MM.1S (cell line): ENCODE measurements at regions not wholly inside any gene's neighbourhood (a gene's known extent, or its start where the extent isn't known, plus 50 kb on each side); places are given as distances from the start of the nearest gene placed in this dataset.

Source experiments
- DNase-seq: peaks from one replicate; pipeline ENCODE4 v3.0.0-alpha.2; 2015
- H2AFZ ChIP-seq: fragments of 300-600 bp; sonication (generic); 2 replicates; pipeline ENCODE4 v1.6.0; 2016; ENCODE audit warnings: antibody characterized with exemption, low read length
- H3F3A ChIP-seq: fragments of 300-600 bp; sonication (generic); 2 replicates; pipeline ENCODE4 v1.6.1; 2016; ENCODE audit warnings: mild to moderate bottlenecking, antibody characterized with exemption, low read length, moderate library complexity, mixed read lengths; ENCODE audit not compliant: insufficient read depth
- H3K27ac ChIP-seq: fragments of 300-600 bp; sonication (generic); 2 replicates; pipeline ENCODE4 v1.5.1; 2016; ENCODE audit warnings: mild to moderate bottlenecking, low read length
- H3K27me3 ChIP-seq: fragments of 300-600 bp; sonication (generic); replicated peaks from 2 replicates; pipeline ENCODE4 v1.6.0; 2016; ENCODE audit warnings: low read length; ENCODE audit not compliant: insufficient read depth
- H3K36me3 ChIP-seq: fragments of 300-600 bp; sonication (generic); replicated peaks from 2 replicates; pipeline ENCODE4 v1.6.1; 2016; ENCODE audit warnings: mild to moderate bottlenecking, low read length, mixed read lengths; ENCODE audit not compliant: insufficient read depth
- H3K4me1 ChIP-seq: fragments of 300-600 bp; sonication (generic); 2 replicates; pipeline ENCODE4 v1.6.1; 2016; ENCODE audit warnings: low read length, mixed read lengths
- H3K4me2 ChIP-seq: fragments of 300-600 bp; sonication (generic); 2 replicates; pipeline ENCODE4 v1.6.0; 2016; ENCODE audit warnings: low read depth, low read length
- H3K4me3 ChIP-seq: fragments of 300-600 bp; sonication (generic); 2 replicates; pipeline ENCODE4 v1.5.1; 2016; ENCODE audit warnings: low read length, mixed read lengths
- H3K79me2 ChIP-seq: fragments of 300-600 bp; sonication (generic); 2 replicates; pipeline ENCODE4 v1.6.1; 2016; ENCODE audit warnings: mixed run types, low read length, mixed read lengths
- H3K9ac ChIP-seq: fragments of 300-600 bp; sonication (generic); 2 replicates; pipeline ENCODE4 v1.6.1; 2016; ENCODE audit warnings: low read length, mixed read lengths
- H3K9me2 ChIP-seq: fragments of 300-600 bp; sonication (generic); replicated peaks from 2 replicates; pipeline ENCODE4 v1.6.1; 2016; ENCODE audit warnings: mild to moderate bottlenecking, low read length, mixed read lengths; ENCODE audit not compliant: insufficient read depth
- H3K9me3 ChIP-seq: fragments of 300-600 bp; sonication (generic); replicated peaks from 2 replicates; pipeline ENCODE4 v1.6.1; 2016; ENCODE audit warnings: mild to moderate bottlenecking, low read length, mixed read lengths; ENCODE audit not compliant: insufficient read depth
- H4K20me1 ChIP-seq: fragments of 300-600 bp; sonication (generic); 2 replicates; pipeline ENCODE4 v1.6.1; 2016; ENCODE audit warnings: mild to moderate bottlenecking, low read length, moderate library complexity, mixed read lengths; ENCODE audit not compliant: insufficient read depth
- CTCF ChIP-seq: fragments of 300-600 bp; sonication (generic); IDR thresholded peaks from 2 replicates; pipeline ENCODE4 v1.5.1; 2016; ENCODE audit warnings: antibody characterized with exemption, low read length, mixed read lengths
- EZH2 ChIP-seq: fragments of 300-600 bp; sonication (generic); optimal IDR thresholded peaks from 2 replicates; pipeline ENCODE3; 2017; ENCODE audit warnings: low read depth, mild to moderate bottlenecking, antibody characterized with exemption, low read length, mixed read lengths
- EZH2phosphoT487 ChIP-seq: fragments of 300-600 bp; sonication (generic); IDR thresholded peaks from 2 replicates; pipeline ENCODE4 v1.6.1; 2018; ENCODE audit warnings: antibody characterized with exemption, low read length

GRCh38 chr20:23207826-23208540 is 121.9 kb upstream of the CD93 start:
- Histone ChIP-seq H2AFZ (no peak overlapping the region), H4K20me1 (no peaks in the 10 kb centered on the region), H3K4me2 (no peak overlapping the region), H3K27ac (no peak overlapping the region), H3K36me3 (no peaks in the 10 kb centered on the region), H3F3A (no peaks in the 10 kb centered on the region), H3K9me2 (no peaks in the 10 kb centered on the region), H3K27me3 (no peaks in the 10 kb centered on the region), H3K79me2 (no peaks in the 10 kb centered on the region), H3K9me3 (no peaks in the 10 kb centered on the region), H3K4me1 (no peaks in the 10 kb centered on the region), H3K9ac (no peak overlapping the region), H3K4me3 (no peak overlapping the region)
- TF ChIP-seq CTCF (no peak), EZH2phosphoT487 (no peak), EZH2 (no peak)
- DNase-seq, result no peak

GRCh38 chr20:23206995-23207394 is 120.9 kb upstream of the CD93 start:
- no peak overlapping the region for H3K4me3 ChIP-seq
- no peaks in the 10 kb centered on the region for H3K9me3 ChIP-seq
- no peak for TF ChIP-seq EZH2phosphoT487
- no peak for TF ChIP-seq EZH2
- TF ChIP-seq CTCF, result no peak
- H3K9ac ChIP-seq, result no peak overlapping the region
- H3K79me2 ChIP-seq, result no peaks in the 10 kb centered on the region
- H3F3A ChIP-seq, result no peaks in the 10 kb centered on the region
- DNase-seq, result no peak
- no peak overlapping the region for H2AFZ ChIP-seq
- no peaks in the 10 kb centered on the region for H3K36me3 ChIP-seq
- H3K9me2 ChIP-seq, result no peaks in the 10 kb centered on the region
- no peak overlapping the region for H3K4me2 ChIP-seq
- no peaks in the 10 kb centered on the region for H3K27me3 ChIP-seq
- no peaks in the 10 kb centered on the region for H3K4me1 ChIP-seq
- H3K27ac ChIP-seq, result no peak overlapping the region
- no peaks in the 10 kb centered on the region for H4K20me1 ChIP-seq

- no peak overlapping the region for H3K9ac ChIP-seq
Measured at GRCh38 chr20:23206061-23206460, 119.9 kb upstream of the CD93 start.

More at GRCh38 chr20:23206061-23206460, 119.9 kb upstream of the CD93 start:
- no peak overlapping the region for H3K27ac ChIP-seq
- no peaks in the 10 kb centered on the region for H3K9me2 ChIP-seq
- TF ChIP-seq EZH2phosphoT487 (no peak), EZH2 (no peak), CTCF (no peak)
- no peaks in the 10 kb centered on the region for H4K20me1 ChIP-seq
- DNase-seq, result no peak
- no peaks in the 10 kb centered on the region for H3K79me2 ChIP-seq
- no peak overlapping the region for H3K4me3 ChIP-seq
- H3K36me3 ChIP-seq, result no peaks in the 10 kb centered on the region
- no peaks in the 10 kb centered on the region for H3K27me3 ChIP-seq
- no peak overlapping the region for H2AFZ ChIP-seq
- H3K9me3 ChIP-seq, result no peaks in the 10 kb centered on the region
- H3K4me1 ChIP-seq, result no peaks in the 10 kb centered on the region
- H3K4me2 ChIP-seq, result no peak overlapping the region
- H3F3A ChIP-seq, result no peaks in the 10 kb centered on the region
